ENCODE measurements at regions not wholly inside any gene's neighbourhood (a gene's known extent, or its start where the extent isn't known, plus 50 kb on each side); places are given as distances from the start of the nearest gene placed in this dataset.

- no peaks in the 10 kb centered on the region for H3K4me1 ChIP-seq (ENCODE audit: insufficient read depth, low read length)
- H3K4me2 ChIP-seq (ENCODE audit: insufficient read depth, low read length), result no peak overlapping the region
- H4K20me1 ChIP-seq (ENCODE audit: insufficient read depth, low read length), result no peaks in the 10 kb centered on the region
- H3K9me3 ChIP-seq (ENCODE audit: low read depth, low read length), result no peaks in the 10 kb centered on the region
- no peak overlapping the region for H2AFZ ChIP-seq (ENCODE audit: low read length)
- H3K27ac ChIP-seq (ENCODE audit: low read depth, low read length), result no peak overlapping the region
- H3K27me3 ChIP-seq (ENCODE audit: insufficient read depth, low read length), result no peaks in the 10 kb centered on the region
- TF ChIP-seq, protein P1, sequence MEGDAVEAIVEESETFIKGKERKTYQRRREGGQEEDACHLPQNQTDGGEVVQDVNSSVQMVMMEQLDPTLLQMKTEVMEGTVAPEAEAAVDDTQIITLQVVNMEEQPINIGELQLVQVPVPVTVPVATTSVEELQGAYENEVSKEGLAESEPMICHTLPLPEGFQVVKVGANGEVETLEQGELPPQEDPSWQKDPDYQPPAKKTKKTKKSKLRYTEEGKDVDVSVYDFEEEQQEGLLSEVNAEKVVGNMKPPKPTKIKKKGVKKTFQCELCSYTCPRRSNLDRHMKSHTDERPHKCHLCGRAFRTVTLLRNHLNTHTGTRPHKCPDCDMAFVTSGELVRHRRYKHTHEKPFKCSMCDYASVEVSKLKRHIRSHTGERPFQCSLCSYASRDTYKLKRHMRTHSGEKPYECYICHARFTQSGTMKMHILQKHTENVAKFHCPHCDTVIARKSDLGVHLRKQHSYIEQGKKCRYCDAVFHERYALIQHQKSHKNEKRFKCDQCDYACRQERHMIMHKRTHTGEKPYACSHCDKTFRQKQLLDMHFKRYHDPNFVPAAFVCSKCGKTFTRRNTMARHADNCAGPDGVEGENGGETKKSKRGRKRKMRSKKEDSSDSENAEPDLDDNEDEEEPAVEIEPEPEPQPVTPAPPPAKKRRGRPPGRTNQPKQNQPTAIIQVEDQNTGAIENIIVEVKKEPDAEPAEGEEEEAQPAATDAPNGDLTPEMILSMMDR (IDR thresholded peaks at IDR 0.05; ENCODE audit: extremely low read depth, low read depth, low read length), result no peak
- no peak overlapping the region for H3K4me3 ChIP-seq (ENCODE audit: insufficient read depth, low read length)
- H3K36me3 ChIP-seq (ENCODE audit: insufficient read depth, low read length), result no peaks in the 10 kb centered on the region
- DNase-seq (ENCODE audit: insufficient read length, low spot score, missing footprints), result no peak
- no peaks in the 10 kb centered on the region for H3K79me2 ChIP-seq (ENCODE audit: insufficient read depth, low read length)
Measured at GRCh38 chr16:51853586-51853985, 693.4 kb downstream of the TOX3 start.

- no peaks in the 10 kb centered on the region for H3K4me1 ChIP-seq (ENCODE audit: insufficient read depth, low read length)
- no peaks in the 10 kb centered on the region for H3K9me3 ChIP-seq (ENCODE audit: low read depth, low read length)
- no peak overlapping the region for H3K4me2 ChIP-seq (ENCODE audit: insufficient read depth, low read length)
- DNase-seq (ENCODE audit: insufficient read length, low spot score, missing footprints), result no peak
- H2AFZ ChIP-seq (ENCODE audit: low read length), result no peak overlapping the region
- H3K36me3 ChIP-seq (ENCODE audit: insufficient read depth, low read length), result no peaks in the 10 kb centered on the region
- no peaks in the 10 kb centered on the region for H4K20me1 ChIP-seq (ENCODE audit: insufficient read depth, low read length)
- no peak overlapping the region for H3K27ac ChIP-seq (ENCODE audit: low read depth, low read length)
- no peak overlapping the region for H3K4me3 ChIP-seq (ENCODE audit: insufficient read depth, low read length)
- TF ChIP-seq, protein P1 (IDR thresholded peaks at IDR 0.05; ENCODE audit: extremely low read depth, low read depth, low read length), result no peak
- H3K27me3 ChIP-seq (ENCODE audit: insufficient read depth, low read length), result no peaks in the 10 kb centered on the region
- H3K79me2 ChIP-seq (ENCODE audit: insufficient read depth, low read length), result no peaks in the 10 kb centered on the region
Measured at GRCh38 chr16:51852892-51853291, 694.1 kb downstream of the TOX3 start.

DNA sequence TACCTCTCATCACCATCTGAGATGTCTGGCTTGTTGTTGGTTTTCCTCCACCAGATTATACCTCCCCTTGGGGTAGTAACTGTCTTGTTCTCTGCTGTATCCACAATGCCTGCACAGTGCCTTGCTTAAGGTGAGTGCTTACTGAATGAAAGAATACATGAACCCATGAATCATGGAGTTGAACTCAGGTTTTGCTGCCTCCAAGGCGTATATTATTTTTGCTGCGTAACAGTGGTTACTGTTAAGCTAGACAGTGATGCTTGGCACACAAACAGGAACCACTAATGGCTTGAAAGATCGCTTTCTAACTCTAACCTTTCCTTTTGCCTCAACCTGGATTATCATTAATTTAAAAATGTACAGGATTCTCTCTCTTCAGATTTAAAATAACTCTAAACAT, 695.8 kb downstream of the TOX3 start:
- H3K9me3 ChIP-seq (ENCODE audit: low read depth, low read length), result no peaks in the 10 kb centered on the region
- TF ChIP-seq, protein P1 (IDR thresholded peaks at IDR 0.05; ENCODE audit: extremely low read depth, low read depth, low read length), result no peak
- no peaks in the 10 kb centered on the region for H3K4me1 ChIP-seq (ENCODE audit: insufficient read depth, low read length)
- H3K27ac ChIP-seq (ENCODE audit: low read depth, low read length), result no peak overlapping the region
- no peak overlapping the region for H2AFZ ChIP-seq (ENCODE audit: low read length)
- H3K79me2 ChIP-seq (ENCODE audit: insufficient read depth, low read length), result no peaks in the 10 kb centered on the region
- no peaks in the 10 kb centered on the region for H4K20me1 ChIP-seq (ENCODE audit: insufficient read depth, low read length)
- no peaks in the 10 kb centered on the region for H3K36me3 ChIP-seq (ENCODE audit: insufficient read depth, low read length)
- no peak overlapping the region for H3K4me2 ChIP-seq (ENCODE audit: insufficient read depth, low read length)
- DNase-seq (ENCODE audit: insufficient read length, low spot score, missing footprints), result no peak
- H3K27me3 ChIP-seq (ENCODE audit: insufficient read depth, low read length), result no peaks in the 10 kb centered on the region
- H3K4me3 ChIP-seq (ENCODE audit: insufficient read depth, low read length), result no peak overlapping the region

GRCh38 chr16:51849715-51850114, 697.2 kb downstream of the TOX3 start:
- Histone ChIP-seq H3K4me1 (ENCODE audit: insufficient read depth, low read length) (no peaks in the 10 kb centered on the region), H3K9me3 (ENCODE audit: low read depth, low read length) (no peaks in the 10 kb centered on the region)
- TF ChIP-seq, protein P1 (IDR thresholded peaks at IDR 0.05; ENCODE audit: extremely low read depth, low read depth, low read length), result no peak

More at GRCh38 chr16:51849715-51850114, 697.2 kb downstream of the TOX3 start:
- H3K27ac ChIP-seq (ENCODE audit: low read depth, low read length), result no peak overlapping the region
- no peaks in the 10 kb centered on the region for H3K36me3 ChIP-seq (ENCODE audit: insufficient read depth, low read length)
- no peak for DNase-seq (ENCODE audit: insufficient read length, low spot score, missing footprints)
- no peaks in the 10 kb centered on the region for H3K79me2 ChIP-seq (ENCODE audit: insufficient read depth, low read length)
- H3K4me2 ChIP-seq (ENCODE audit: insufficient read depth, low read length), result no peak overlapping the region
- no peaks in the 10 kb centered on the region for H4K20me1 ChIP-seq (ENCODE audit: insufficient read depth, low read length)
- H3K4me3 ChIP-seq (ENCODE audit: insufficient read depth, low read length), result no peak overlapping the region
- no peaks in the 10 kb centered on the region for H3K27me3 ChIP-seq (ENCODE audit: insufficient read depth, low read length)
- no peak overlapping the region for H2AFZ ChIP-seq (ENCODE audit: low read length)
